ENCODE measurements at regions not wholly inside any gene's neighbourhood (a gene's known extent, or its start where the extent isn't known, plus 50 kb on each side); places are given as distances from the start of the nearest gene placed in this dataset.

- no peak for DNase-seq (ENCODE audit: low read depth, low spot score)
- Histone ChIP-seq H3K27ac (ENCODE audit: control insufficient read depth, insufficient read depth, low read length) (no peak overlapping the region), H3K9me3 (ENCODE audit: control insufficient read depth, low read depth, low read length) (no peaks in the 10 kb centered on the region), H4K20me1 (ENCODE audit: control insufficient read depth, extremely low read depth, insufficient read depth, low read length) (no peaks in the 10 kb centered on the region), H3K4me2 (ENCODE audit: control insufficient read depth, extremely low read depth, insufficient read depth, low read depth, low read length) (no peak overlapping the region), H3K4me3 (ENCODE audit: control insufficient read depth in 2 of 3, extremely low read depth in 1 of 3, insufficient read depth in 2 of 3, low read depth in 1 of 3, low read length in 3 of 3) (no peak overlapping the region), H2AFZ (ENCODE audit: control insufficient read depth, low read length) (no peak overlapping the region), H3K36me3 (ENCODE audit: control insufficient read depth in 2 of 2, extremely low read depth in 1 of 2, insufficient read depth in 2 of 2, low read length in 2 of 2) (no peaks in the 10 kb centered on the region), H3K4me1 (ENCODE audit: control insufficient read depth, extremely low read depth, insufficient read depth, low read length) (no peaks in the 10 kb centered on the region), H3K79me2 (ENCODE audit: control insufficient read depth, insufficient read depth, low read length) (no peaks in the 10 kb centered on the region), H3K27me3 (ENCODE audit: control insufficient read depth, extremely low read depth, insufficient read depth, low read length) (no peaks in the 10 kb centered on the region), H3K9me1 (ENCODE audit: control insufficient read depth, extremely low read depth, insufficient read depth, low read length) (no peaks in the 10 kb centered on the region), H3K9ac (ENCODE audit: control insufficient read depth, extremely low read depth, insufficient read depth, low read length) (no peak overlapping the region)
- no peak for FAIRE-seq
- dilution Hi-C loops (cut with MboI; ENCODE audit: extremely low pct_ligation_motif_present, low sequenced_read_pairs), result no loop called here
- TF ChIP-seq EZH2 (IDR thresholded peaks at IDR 0.05; ENCODE audit: low read length), result no peak
- TF ChIP-seq CTCF (optimal IDR thresholded peaks at IDR 0.05 in 1 of 3, IDR thresholded peaks at IDR 0.05 in 1 of 3, conservative IDR thresholded peaks at IDR 0.05 in 1 of 3; ENCODE audit: extremely low read depth in 1 of 3, insufficient read depth in 2 of 3, low read length in 3 of 3), result no peak
These were observed 172.2 kb downstream of the FAM170A start for GRCh38 chr5:119801570-119801969.

DNA sequence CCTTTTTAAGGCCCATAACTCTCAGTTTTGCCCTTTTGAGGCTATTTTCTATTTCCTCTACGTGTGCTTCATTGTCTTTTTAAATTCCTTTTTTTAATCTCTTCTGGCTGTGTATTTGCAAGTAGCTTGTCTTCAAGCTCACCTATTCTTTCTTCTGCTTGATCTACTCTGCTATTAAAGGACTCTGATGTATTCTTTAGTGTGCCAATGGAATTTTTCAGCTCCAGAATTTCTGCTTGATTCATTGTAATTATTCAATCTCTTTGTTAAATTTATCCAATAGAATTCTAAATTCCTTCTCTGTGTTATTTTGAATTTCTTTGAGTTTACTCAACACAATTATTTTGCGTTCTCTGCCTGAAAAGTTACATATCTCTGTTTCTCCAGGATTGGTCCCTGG, 178.7 kb downstream of the FAM170A start:
- no peak for FAIRE-seq
- dilution Hi-C loops (cut with MboI; ENCODE audit: extremely low pct_ligation_motif_present, low sequenced_read_pairs), result no loop called here
- no peak for DNase-seq (ENCODE audit: low read depth, low spot score)
- Histone ChIP-seq H3K4me1 (ENCODE audit: control insufficient read depth, extremely low read depth, insufficient read depth, low read length) (no peaks in the 10 kb centered on the region), H3K9me3 (ENCODE audit: control insufficient read depth, low read depth, low read length) (no peaks in the 10 kb centered on the region), H3K4me2 (ENCODE audit: control insufficient read depth, extremely low read depth, insufficient read depth, low read depth, low read length) (no peak overlapping the region), H4K20me1 (ENCODE audit: control insufficient read depth, extremely low read depth, insufficient read depth, low read length) (no peaks in the 10 kb centered on the region), H3K27me3 (ENCODE audit: control insufficient read depth, extremely low read depth, insufficient read depth, low read length) (no peaks in the 10 kb centered on the region), H3K4me3 (ENCODE audit: control insufficient read depth in 2 of 3, extremely low read depth in 1 of 3, insufficient read depth in 2 of 3, low read depth in 1 of 3, low read length in 3 of 3) (no peak overlapping the region), H3K9me1 (ENCODE audit: control insufficient read depth, extremely low read depth, insufficient read depth, low read length) (no peaks in the 10 kb centered on the region), H3K79me2 (ENCODE audit: control insufficient read depth, insufficient read depth, low read length) (no peaks in the 10 kb centered on the region), H3K27ac (ENCODE audit: control insufficient read depth, insufficient read depth, low read length) (no peak overlapping the region), H3K36me3 (ENCODE audit: control insufficient read depth in 2 of 2, extremely low read depth in 1 of 2, insufficient read depth in 2 of 2, low read length in 2 of 2) (no peaks in the 10 kb centered on the region), H2AFZ (ENCODE audit: control insufficient read depth, low read length) (no peak overlapping the region), H3K9ac (ENCODE audit: control insufficient read depth, extremely low read depth, insufficient read depth, low read length) (no peak overlapping the region)
- TF ChIP-seq CTCF (optimal IDR thresholded peaks at IDR 0.05 in 1 of 3, IDR thresholded peaks at IDR 0.05 in 1 of 3, conservative IDR thresholded peaks at IDR 0.05 in 1 of 3; ENCODE audit: extremely low read depth in 1 of 3, insufficient read depth in 2 of 3, low read length in 3 of 3), result no peak
